ENCODE measurements at regions not wholly inside any gene's neighbourhood (a gene's known extent, or its start where the extent isn't known, plus 50 kb on each side); places are given as distances from the start of the nearest gene placed in this dataset.
"Not testable (repeated sequence)": the region's sequence is repeated elsewhere in the genome, so short reads cannot be mapped to it uniquely, and the experiment has no call there.

DNA sequence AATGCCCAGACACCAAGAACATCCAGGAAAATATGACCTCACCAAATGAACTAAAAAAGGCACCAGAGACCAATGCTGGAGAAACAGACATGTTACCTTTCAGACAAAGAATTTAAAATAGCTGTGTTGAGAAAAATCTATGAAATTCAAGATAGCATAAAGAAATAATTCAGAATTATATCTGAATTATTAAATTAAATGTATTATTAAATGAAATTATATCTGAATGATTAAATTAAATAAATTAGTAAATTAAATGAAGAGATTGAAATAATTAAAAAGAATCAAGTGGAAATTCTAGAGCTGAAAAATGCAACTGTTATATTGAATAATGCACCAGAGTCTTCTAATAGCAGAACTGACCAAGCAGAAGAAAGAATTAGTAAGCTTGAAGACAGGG lies 279.2 kb upstream of the SATB1 start:
- Histone ChIP-seq H3K27me3 (ENCODE audit: low read depth) (no peaks in the 10 kb centered on the region), H3K9me3 (no peaks in the 10 kb centered on the region), H3K36me3 (replicated peaks) (no peaks in the 10 kb centered on the region), H3K4me3 (no peak overlapping the region), H3K4me1 (no peaks in the 10 kb centered on the region)
- DNase-seq (ENCODE audit: low spot score in 2 of 2) = no peak
- in situ Hi-C loops (cut with MboI; ENCODE audit: low sequenced_read_pairs) = no loop called here

DNA sequence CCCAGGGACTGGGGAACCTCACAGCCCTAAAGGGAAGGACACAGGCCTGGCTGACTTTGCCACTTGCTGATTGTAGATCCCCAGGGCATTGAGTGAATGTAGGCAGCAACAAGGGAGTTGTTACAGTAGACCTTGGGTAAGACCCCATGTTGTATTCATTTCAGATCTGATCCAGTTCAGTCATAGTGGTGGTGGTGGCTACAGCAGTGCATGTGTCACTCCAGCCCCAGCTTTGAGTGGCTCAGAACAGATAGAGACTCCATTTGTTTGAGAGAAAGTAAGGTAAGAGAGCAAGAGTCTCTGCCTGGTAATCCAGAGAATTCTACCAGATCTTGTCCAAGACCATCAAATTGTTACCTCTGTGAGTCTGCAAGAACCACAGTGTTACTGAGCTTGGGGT lies 278.7 kb upstream of the SATB1 start:
- no peak overlapping the region for H3K4me3 ChIP-seq
- no peaks in the 10 kb centered on the region for H3K27me3 ChIP-seq (ENCODE audit: low read depth)
- no peak for DNase-seq (ENCODE audit: low spot score in 2 of 2)
- in situ Hi-C loops (cut with MboI; ENCODE audit: low sequenced_read_pairs) = no loop called here
- no peaks in the 10 kb centered on the region for H3K9me3 ChIP-seq
- no peaks in the 10 kb centered on the region for H3K4me1 ChIP-seq
- H3K36me3 ChIP-seq (replicated peaks) = no peaks in the 10 kb centered on the region

DNA sequence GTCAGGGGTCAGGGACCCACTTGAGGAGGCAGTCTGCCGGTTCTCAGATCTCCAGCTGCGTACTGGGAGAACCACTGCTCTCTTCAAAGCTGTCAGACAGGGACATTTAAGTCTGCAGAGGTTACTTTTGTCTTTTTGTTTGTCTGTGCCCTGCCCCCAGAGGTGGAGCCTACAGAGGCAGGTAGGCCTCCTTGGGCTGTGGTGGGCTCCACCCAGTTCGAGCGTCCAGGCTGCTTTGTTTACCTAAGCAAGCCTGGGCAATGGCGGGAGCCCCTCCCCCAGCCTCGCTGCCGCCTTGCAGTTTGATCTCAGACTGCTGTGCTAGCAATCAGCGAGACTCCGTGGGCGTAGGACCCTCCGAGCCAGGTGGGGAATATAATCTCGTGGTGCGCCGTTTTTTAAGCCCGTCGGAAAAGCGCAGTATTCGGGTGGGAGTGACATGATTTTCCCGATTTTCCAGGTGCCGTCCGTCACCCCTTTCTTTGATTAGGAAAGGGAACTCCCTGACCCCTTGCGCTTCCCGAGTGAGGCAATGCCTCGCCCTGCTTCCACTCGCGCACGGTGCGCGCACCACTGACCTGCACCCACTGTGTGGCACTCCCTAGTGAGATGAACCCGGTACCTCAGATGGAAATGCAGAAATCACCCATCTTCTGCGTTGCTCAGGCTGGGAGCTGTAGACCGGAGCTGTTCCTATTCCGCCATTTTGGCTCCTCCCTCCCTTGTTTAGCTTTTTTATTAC lies 268.6 kb upstream of the SATB1 start:
- in situ Hi-C loops (cut with MboI; ENCODE audit: low sequenced_read_pairs); H3K4me3 ChIP-seq: not testable (repeated sequence)

DNA sequence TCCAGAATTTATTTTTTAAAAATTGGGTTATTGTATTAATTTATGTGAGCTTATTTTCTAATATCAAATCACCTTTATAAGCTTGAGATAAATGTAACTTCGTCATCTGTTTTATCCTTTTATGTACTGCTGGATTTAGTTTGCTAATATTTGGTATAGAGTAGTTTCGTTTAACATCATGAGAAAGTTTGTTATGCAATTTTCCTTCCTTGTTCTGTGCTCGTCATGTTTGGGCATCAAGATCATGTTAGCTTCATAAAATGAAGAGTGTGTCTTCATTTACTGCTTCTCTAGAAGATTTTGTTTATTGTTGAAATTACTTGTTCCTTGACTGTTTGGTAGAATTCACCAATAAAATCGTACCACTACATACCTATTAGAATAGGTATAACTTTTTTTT lies 262.1 kb upstream of the SATB1 start:
- no peaks in the 10 kb centered on the region for H3K9me3 ChIP-seq
- in situ Hi-C loops (cut with MboI; ENCODE audit: low sequenced_read_pairs) = no loop called here
- H3K4me3 ChIP-seq = no peak overlapping the region
- no peaks in the 10 kb centered on the region for H3K4me1 ChIP-seq
- DNase-seq (ENCODE audit: low spot score in 2 of 2) = no peak
- H3K36me3 ChIP-seq (replicated peaks) = no peaks in the 10 kb centered on the region
- no peaks in the 10 kb centered on the region for H3K27me3 ChIP-seq (ENCODE audit: low read depth)

More for the DNA sequence above, 268.6 kb upstream of the SATB1 start:
- H3K4me1 ChIP-seq; H3K9me3 ChIP-seq; H3K36me3 ChIP-seq (replicated peaks); H3K27me3 ChIP-seq (ENCODE audit: low read depth); DNase-seq (ENCODE audit: low spot score in 2 of 2): not testable (repeated sequence)

DNA sequence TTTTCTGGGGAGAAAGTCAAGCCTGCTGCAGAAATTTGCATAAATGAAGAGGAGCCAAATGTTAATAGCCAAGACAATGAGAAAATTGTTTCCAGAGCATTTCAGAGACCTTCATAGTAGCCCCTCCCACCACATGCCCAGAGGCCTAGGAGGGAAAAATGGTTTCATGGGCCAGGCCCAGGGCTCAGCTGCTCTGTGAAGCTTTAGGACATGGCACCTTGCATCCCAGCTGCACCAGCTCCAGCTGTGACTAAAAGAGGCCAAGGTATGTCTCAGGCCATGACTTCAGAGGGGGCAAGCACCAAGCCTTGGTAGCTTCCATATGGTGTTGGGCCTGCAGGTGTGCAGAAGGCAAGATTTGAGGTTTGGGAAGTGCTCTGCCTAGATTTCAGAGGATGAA lies 258.8 kb upstream of the SATB1 start:
- no peak for DNase-seq (ENCODE audit: low spot score in 2 of 2)
- in situ Hi-C loops (cut with MboI; ENCODE audit: low sequenced_read_pairs) = no loop called here
- no peaks in the 10 kb centered on the region for H3K4me1 ChIP-seq
- H3K9me3 ChIP-seq = no peaks in the 10 kb centered on the region
- H3K4me3 ChIP-seq = no peak overlapping the region
- H3K27me3 ChIP-seq (ENCODE audit: low read depth) = no peaks in the 10 kb centered on the region
- H3K36me3 ChIP-seq (replicated peaks) = no peaks in the 10 kb centered on the region

DNA sequence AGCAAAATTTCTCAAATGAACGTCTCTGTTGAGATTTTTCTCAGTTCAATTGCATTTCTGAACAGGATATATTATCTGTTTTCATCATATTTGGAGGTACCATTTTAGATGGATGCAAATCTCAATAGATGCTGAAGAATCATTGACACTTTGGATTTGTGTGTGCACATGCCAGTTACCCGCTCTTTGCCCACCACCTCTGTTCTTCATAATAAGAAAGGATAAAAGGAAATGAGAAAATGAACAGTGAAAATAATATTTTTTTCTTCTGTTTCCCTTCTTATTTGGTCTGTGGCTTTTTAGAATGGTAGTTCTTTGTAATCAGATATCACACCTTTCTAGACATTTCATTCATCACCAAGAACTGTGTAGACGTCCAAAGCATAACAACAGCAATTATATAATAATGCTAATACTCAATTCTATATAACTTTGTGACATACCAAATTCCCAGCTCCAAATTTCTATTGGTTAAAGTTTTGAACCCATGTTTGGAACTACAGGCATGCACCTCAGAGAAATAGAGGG lies 256.7 kb upstream of the SATB1 start:
- DNase-seq (ENCODE audit: low spot score in 2 of 2) = no peak
- Histone ChIP-seq H3K4me3 (no peak overlapping the region), H3K36me3 (replicated peaks) (no peaks in the 10 kb centered on the region), H3K27me3 (ENCODE audit: low read depth) (no peaks in the 10 kb centered on the region), H3K9me3 (no peaks in the 10 kb centered on the region), H3K4me1 (no peaks in the 10 kb centered on the region)
- in situ Hi-C loops (cut with MboI; ENCODE audit: low sequenced_read_pairs) = no loop called here

DNA sequence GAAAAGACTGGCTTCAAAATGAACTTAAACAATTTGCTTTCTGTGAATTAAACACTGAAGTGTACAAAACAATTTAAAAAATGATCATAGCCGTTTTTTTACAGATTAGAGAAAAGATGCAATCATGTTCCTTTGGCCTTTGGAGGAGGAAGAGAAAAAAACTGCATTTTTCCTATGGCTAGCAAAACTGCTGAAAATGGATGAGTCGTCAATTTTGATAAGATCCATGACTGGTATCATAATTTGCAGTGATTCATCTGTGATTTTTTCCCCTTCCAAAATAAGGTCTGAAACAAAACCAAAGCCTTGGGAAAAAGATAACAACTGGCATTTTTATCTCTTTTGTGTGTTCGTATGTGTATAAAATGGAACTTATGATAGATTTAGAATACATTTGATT lies 255.6 kb upstream of the SATB1 start:
- DNase-seq (ENCODE audit: low spot score in 2 of 2) = no peak
- in situ Hi-C loops (cut with MboI; ENCODE audit: low sequenced_read_pairs) = no loop called here

DNA sequence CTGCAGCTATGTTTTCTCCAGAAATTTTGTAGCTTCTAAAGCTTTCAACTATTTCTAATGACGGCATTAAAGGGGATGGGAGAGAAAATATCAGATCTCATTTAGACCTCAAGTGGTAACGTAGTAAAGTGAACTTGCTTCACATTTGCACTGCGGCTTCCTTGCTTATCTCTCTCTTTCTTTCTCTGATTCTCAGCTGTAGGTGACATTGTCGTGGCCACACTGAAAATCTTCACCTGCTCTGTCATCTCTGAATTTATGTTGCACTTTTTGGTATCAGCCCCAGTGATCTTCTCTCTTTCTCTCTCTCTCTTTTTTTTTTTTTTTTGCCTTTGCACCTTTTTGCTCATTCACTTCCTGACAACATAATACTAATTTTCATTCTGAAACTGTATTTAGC lies 254.1 kb upstream of the SATB1 start:
- H3K9me3 ChIP-seq = no peaks in the 10 kb centered on the region
- H3K4me1 ChIP-seq = no peaks in the 10 kb centered on the region
- no peaks in the 10 kb centered on the region for H3K36me3 ChIP-seq (replicated peaks)
- no peak overlapping the region for H3K4me3 ChIP-seq
- in situ Hi-C loops (cut with MboI; ENCODE audit: low sequenced_read_pairs) = no loop called here
- DNase-seq (ENCODE audit: low spot score in 2 of 2) = no peak
- no peaks in the 10 kb centered on the region for H3K27me3 ChIP-seq (ENCODE audit: low read depth)

More for the DNA sequence above, 255.6 kb upstream of the SATB1 start:
- H3K36me3 ChIP-seq (replicated peaks) = no peaks in the 10 kb centered on the region
- H3K4me1 ChIP-seq = no peaks in the 10 kb centered on the region
- no peak overlapping the region for H3K4me3 ChIP-seq
- H3K27me3 ChIP-seq (ENCODE audit: low read depth) = no peaks in the 10 kb centered on the region
- H3K9me3 ChIP-seq = no peaks in the 10 kb centered on the region

DNA sequence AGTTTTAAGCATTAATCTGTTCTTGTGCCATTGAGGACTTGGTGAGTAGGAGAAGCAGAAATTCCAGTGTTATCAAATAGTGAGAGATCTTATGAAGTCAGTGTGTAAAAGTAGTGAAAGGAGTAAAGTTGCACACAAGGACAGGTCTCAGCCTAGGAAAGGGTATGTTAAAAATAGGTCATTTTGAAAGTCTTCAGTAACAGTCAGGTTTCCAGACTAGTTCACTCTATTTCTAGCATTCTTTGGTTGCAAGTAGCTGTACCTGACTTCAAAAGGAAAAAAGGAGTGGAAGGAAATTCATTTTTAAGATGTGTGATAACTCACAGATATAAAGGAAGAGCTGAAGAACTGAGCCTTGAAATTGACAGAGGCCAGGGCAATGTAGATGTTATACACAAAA lies 250.1 kb upstream of the SATB1 start:
- H3K4me1 ChIP-seq = no peaks in the 10 kb centered on the region
- no peaks in the 10 kb centered on the region for H3K9me3 ChIP-seq
- DNase-seq (ENCODE audit: low spot score in 2 of 2) = no peak
- H3K4me3 ChIP-seq = no peak overlapping the region
- H3K27me3 ChIP-seq (ENCODE audit: low read depth) = no peaks in the 10 kb centered on the region
- in situ Hi-C loops (cut with MboI; ENCODE audit: low sequenced_read_pairs) = no loop called here
- no peaks in the 10 kb centered on the region for H3K36me3 ChIP-seq (replicated peaks)

DNA sequence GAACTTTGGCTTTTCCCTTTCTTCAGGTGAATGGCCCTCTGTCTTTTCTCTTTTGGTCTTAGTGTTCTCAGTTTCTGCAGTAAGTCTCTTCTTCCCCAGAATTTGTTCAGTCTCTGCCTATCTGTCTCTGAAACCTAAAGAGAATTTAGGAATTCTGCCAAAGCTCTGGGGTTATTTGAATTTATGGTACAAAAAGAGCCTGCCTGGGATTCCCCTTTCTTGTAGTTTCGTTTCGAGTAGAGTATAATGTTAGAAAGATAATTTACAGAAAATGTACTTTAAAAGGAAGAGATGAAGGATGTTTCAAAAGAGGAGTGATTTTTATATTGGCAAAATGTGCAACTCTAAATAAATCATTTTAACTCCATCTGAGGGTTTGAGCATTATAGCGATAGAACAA lies 247.4 kb upstream of the SATB1 start:
- H3K36me3 ChIP-seq (replicated peaks) = no peaks in the 10 kb centered on the region
- no peaks in the 10 kb centered on the region for H3K9me3 ChIP-seq
- no peak for DNase-seq (ENCODE audit: low spot score in 2 of 2)
- H3K27me3 ChIP-seq (ENCODE audit: low read depth) = no peaks in the 10 kb centered on the region
- no peak overlapping the region for H3K4me3 ChIP-seq
- in situ Hi-C loops (cut with MboI; ENCODE audit: low sequenced_read_pairs) = no loop called here
- no peaks in the 10 kb centered on the region for H3K4me1 ChIP-seq

DNA sequence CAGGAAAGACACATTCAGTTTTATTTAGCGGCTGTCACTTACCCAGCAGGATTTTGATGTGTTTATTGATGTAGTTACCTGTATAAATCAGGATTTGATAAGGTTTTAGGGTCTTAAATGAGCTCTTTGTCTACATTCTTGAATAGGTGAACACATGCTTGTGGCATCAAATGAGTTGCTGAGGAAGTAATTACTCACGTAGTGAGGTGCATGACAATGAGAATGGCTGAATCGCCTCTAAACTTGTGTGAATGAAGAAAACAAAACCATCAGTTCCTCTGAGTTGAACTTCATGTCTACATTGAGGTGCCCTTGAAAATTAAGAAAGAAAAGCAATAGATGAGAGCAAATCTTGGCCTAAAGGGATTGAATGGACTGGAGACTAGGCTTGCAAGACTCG lies 245.6 kb upstream of the SATB1 start:
- no peaks in the 10 kb centered on the region for H3K4me1 ChIP-seq
- DNase-seq (ENCODE audit: low spot score in 2 of 2) = no peak
- no peaks in the 10 kb centered on the region for H3K9me3 ChIP-seq
- no peaks in the 10 kb centered on the region for H3K36me3 ChIP-seq (replicated peaks)
- H3K4me3 ChIP-seq = no peak overlapping the region
- in situ Hi-C loops (cut with MboI; ENCODE audit: low sequenced_read_pairs) = no loop called here
- no peaks in the 10 kb centered on the region for H3K27me3 ChIP-seq (ENCODE audit: low read depth)

DNA sequence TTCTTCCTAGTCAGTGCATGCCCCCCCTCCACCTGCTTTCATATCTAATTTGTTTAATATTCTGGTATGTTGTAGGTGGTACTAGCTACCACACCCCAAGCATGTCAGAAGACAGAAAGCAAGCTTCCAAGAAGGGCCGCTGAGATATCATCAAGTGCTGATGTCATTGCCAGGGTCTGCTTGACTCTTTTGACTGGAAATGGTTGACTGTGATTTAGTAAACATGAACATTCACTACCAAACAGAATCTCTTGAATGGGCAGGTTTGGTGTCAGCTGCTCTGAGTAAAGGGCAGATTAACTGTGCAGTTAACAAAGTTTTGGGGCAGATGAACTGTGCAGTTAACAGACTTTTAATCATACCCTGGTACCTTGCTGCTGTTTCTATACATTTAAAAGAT lies 244.2 kb upstream of the SATB1 start:
- DNase-seq (ENCODE audit: low spot score in 2 of 2) = no peak
- Histone ChIP-seq H3K9me3 (no peaks in the 10 kb centered on the region), H3K27me3 (ENCODE audit: low read depth) (no peaks in the 10 kb centered on the region), H3K4me1 (no peaks in the 10 kb centered on the region), H3K36me3 (replicated peaks) (no peaks in the 10 kb centered on the region), H3K4me3 (no peak overlapping the region)
- in situ Hi-C loops (cut with MboI; ENCODE audit: low sequenced_read_pairs) = no loop called here

DNA sequence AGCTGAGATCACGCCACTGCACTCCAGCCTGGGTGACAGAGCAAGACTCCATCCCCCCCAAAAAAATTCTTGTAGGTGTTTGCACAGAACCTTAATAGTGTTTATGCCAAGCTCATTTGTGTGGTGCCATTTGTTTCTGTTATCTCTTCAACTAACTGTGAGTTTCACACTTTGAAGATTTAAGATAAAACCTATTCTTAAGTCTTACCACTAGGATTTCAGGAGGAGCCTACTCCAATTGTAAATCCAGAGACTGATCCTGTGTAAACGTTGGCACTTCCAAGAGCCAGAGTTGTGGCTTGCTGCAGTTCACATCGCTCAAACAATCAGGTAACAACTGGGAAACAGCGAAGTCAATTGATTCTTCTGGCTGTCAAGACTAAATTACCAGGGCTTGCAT lies 242.4 kb upstream of the SATB1 start:
- H3K4me1 ChIP-seq = no peaks in the 10 kb centered on the region
- H3K36me3 ChIP-seq (replicated peaks) = no peaks in the 10 kb centered on the region
- no peaks in the 10 kb centered on the region for H3K27me3 ChIP-seq (ENCODE audit: low read depth)
- no peak overlapping the region for H3K4me3 ChIP-seq
- no peaks in the 10 kb centered on the region for H3K9me3 ChIP-seq
- in situ Hi-C loops (cut with MboI; ENCODE audit: low sequenced_read_pairs) = no loop called here
- no peak for DNase-seq (ENCODE audit: low spot score in 2 of 2)

DNA sequence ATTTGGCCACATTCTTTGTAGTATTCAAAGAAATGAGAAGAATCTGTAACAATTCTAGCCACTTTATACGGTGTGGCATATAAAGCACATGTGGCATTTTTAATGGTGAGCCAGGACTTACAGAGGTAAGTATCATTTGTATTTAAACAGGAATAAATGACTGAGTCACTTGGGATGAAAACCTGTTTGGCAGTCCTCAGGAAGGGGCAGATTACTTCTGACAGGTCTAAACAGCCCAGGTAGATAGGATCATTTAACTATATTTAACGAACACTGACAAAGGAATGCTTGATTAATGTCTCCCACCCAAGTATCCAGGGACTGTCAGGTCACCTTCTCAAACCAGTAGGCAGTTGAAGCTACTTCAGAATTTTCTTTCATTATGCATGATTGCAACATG lies 241.5 kb upstream of the SATB1 start:
- Histone ChIP-seq H3K9me3 (no peaks in the 10 kb centered on the region), H3K4me3 (no peak overlapping the region), H3K27me3 (ENCODE audit: low read depth) (no peaks in the 10 kb centered on the region), H3K36me3 (replicated peaks) (no peaks in the 10 kb centered on the region), H3K4me1 (no peaks in the 10 kb centered on the region)
- no peak for DNase-seq (ENCODE audit: low spot score in 2 of 2)
- in situ Hi-C loops (cut with MboI; ENCODE audit: low sequenced_read_pairs) = no loop called here

DNA sequence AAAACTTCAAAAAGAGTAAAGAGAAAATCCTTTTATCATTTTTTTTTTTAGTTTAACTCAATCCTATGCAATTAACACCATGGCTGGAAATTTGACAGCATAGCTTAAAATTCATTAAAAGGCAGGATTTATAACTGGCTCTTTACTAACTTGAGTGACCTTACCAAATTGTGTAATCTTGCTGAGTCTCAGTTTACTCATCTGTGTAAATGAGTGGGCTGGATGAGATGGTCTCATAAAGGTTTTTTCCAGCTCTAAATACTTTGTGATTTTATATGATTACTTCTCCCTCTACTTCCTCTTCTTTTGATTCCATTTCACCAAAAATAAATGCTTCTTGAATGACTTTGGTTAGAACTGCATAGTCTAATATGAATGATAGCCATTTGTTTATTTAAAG lies 234.9 kb upstream of the SATB1 start:
- in situ Hi-C loops (cut with MboI; ENCODE audit: low sequenced_read_pairs) = no loop called here
- no peak for DNase-seq (ENCODE audit: low spot score in 2 of 2)
- no peaks in the 10 kb centered on the region for H3K9me3 ChIP-seq
- H3K36me3 ChIP-seq (replicated peaks) = no peaks in the 10 kb centered on the region
- no peak overlapping the region for H3K4me3 ChIP-seq
- no peaks in the 10 kb centered on the region; the same call in 1 of the 2 replicates for H3K27me3 ChIP-seq (ENCODE audit: low read depth)
- H3K4me1 ChIP-seq = no peaks in the 10 kb centered on the region

All from HAP-1 (cell line).